Adrenal gland (tissue), 9 donors: ENCODE measurements at regions not wholly inside any gene's neighbourhood (a gene's known extent, or its start where the extent isn't known, plus 50 kb on each side); places are given as distances from the start of the nearest gene placed in this dataset.

ENCODE experiments used
- DNase-seq, 7 donors: peaks; one replicate each; pipeline ENCODE4 v3.0.0-alpha.2; 2019 to 2020
- H3K27ac ChIP-seq, 5 donors: fragments of 200-600 bp; sonication (generic) in 4 of 5; 1 replicate in 3 of 5; 2 replicates in 2 of 5; pipeline versions ENCODE4 v1.5.1 to v1.8.0; 2016 to 2020; ENCODE audit warnings: mild to moderate bottlenecking in 1 of 5
- H3K27me3 ChIP-seq: fragments of 200-600 bp; 2 replicates; pipeline ENCODE4 v1.8.0; 2021
- H3K36me3 ChIP-seq, 2 donors: fragments of 200-600 bp; replicated peaks in 1 of 2; 1 replicate in 1 of 2; 2 replicates in 1 of 2; pipeline versions ENCODE4 v1.5.1 to v1.8.0; 2018 to 2022
- H3K4me1 ChIP-seq, 2 donors: fragments of 200-600 bp; replicated peaks in 1 of 2; 1 replicate in 1 of 2; 2 replicates in 1 of 2; pipeline versions ENCODE4 v1.5.1 to v1.8.0; 2018 to 2021
- H3K4me3 ChIP-seq, 4 donors: fragments of 200-600 bp; sonication (generic) in 3 of 4; one replicate each; pipeline ENCODE4 v1.5.1; 2016 to 2018
- H3K9me3 ChIP-seq, 3 donors: fragments of 200-600 bp; sonication (generic) in 1 of 3; replicated peaks in 1 of 3; 1 replicate in 2 of 3; 2 replicates in 1 of 3; pipeline versions ENCODE4 v1.5.1 to v1.8.0; 2016 to 2021
- POLR2A ChIP-seq, 2 donors: fragments of 450-650 bp; IDR thresholded peaks; one replicate each; pipeline ENCODE4 v1.6.1; 2017; ENCODE audit warnings: antibody characterized with exemption in 2 of 2, mild to moderate bottlenecking in 2 of 2, moderate library complexity in 1 of 2
- WGBS, 4 donors: extraction: QIAGEN DNeasy Blood & Tissue Kit in 2 of 4; methylation state at CpG; one replicate each; pipeline versions ENCODE4 v1.1.5 to v1.1.7; 2013 to 2017; 5-methylcytosine and 5-hydroxymethylcytosine counted together
- intact Hi-C, 2 donors: fragments of 100-400 bp; cut with DNase I; formaldehyde crosslinking; loops; one replicate each; pipeline versions ENCODE4 v1.14.1 to v1.15.0; 2022 to 2023
- TF ChIP-seq, protein P1 (sequence below), 6 experiments: fragments of 450-650 bp in 4 of 6; fragments of 200-600 bp in 2 of 6; sonication (generic) in 1 of 6; IDR thresholded peaks; 1 replicate in 5 of 6; 2 replicates in 1 of 6; pipeline versions ENCODE4 v1.5.1 to v1.8.0; 2016 to 2021; ENCODE audit warnings: antibody characterized with exemption in 6 of 6, mild to moderate bottlenecking in 2 of 6, moderate library complexity in 1 of 6
- donor health status: healthy with polysubstance abuse.
- donor health status: Bipolar disorder and iron deficiency.
- donor health status: DM: yes; HTN: yes; CAD: no.
- donor health status: DM: no; HTN: no; CAD: no.
- donor health status: DM: no; HTN: no; CAD: no.

DNA sequence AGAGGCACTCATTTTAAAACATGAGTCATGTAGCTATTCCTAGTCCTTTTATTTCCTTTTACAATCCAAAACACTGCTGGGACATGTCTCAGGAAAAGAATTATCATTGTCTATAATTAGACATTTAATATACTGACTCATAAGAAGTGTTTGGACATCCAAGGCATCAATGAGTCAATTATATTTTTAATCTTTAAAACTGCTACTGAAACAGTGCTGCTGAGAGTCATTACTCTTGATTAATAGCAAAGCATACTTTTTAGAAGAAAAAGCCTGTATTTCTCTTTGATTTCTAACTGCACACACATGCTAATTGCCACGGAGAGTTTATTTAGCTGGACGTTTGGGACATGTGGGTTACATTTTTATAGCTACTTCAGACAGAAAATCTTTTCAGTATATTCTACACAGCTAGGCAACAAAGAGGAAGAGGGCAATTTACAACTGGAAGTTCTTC lies 1249.0 kb upstream of the CDH18 start:
- H3K9me3 ChIP-seq = no peaks in the 10 kb centered on the region
- 21 to 34% (median 26%) methylated on average over 2 of the region's 2 CpGs for WGBS, 4 donors

DNA sequence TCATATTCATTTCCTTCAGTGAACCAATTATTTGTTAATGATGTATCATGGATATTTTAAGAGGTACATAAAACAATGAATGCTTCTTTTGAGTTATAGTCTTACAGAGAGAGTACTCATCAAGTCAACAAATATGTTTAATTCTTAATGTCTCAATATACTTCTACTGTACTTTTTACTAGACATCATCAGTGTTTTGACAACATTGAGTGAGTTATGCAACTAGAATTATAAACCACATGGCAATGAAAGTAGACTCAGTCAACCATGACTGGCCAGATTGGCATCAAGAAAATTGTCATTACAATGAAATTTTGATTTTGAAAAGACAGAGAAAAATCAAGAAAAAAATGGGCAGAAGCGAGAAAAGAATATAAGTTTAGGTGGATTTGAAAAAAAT lies 1248.1 kb upstream of the CDH18 start:
- Histone ChIP-seq H3K4me1 (no peaks in the 10 kb centered on the region), H3K9me3 (no peaks in the 10 kb centered on the region), H3K36me3 (no peaks in the 10 kb centered on the region), H3K4me3 (no peak overlapping the region), H3K27me3 (no peaks in the 10 kb centered on the region), H3K27ac (no peak overlapping the region)
- intact Hi-C loops = no loop called here
- 61 to 85% (median 65%) methylated on average over 1 of the region's 1 CpG for WGBS, 4 donors
- TF ChIP-seq, protein P1, sequence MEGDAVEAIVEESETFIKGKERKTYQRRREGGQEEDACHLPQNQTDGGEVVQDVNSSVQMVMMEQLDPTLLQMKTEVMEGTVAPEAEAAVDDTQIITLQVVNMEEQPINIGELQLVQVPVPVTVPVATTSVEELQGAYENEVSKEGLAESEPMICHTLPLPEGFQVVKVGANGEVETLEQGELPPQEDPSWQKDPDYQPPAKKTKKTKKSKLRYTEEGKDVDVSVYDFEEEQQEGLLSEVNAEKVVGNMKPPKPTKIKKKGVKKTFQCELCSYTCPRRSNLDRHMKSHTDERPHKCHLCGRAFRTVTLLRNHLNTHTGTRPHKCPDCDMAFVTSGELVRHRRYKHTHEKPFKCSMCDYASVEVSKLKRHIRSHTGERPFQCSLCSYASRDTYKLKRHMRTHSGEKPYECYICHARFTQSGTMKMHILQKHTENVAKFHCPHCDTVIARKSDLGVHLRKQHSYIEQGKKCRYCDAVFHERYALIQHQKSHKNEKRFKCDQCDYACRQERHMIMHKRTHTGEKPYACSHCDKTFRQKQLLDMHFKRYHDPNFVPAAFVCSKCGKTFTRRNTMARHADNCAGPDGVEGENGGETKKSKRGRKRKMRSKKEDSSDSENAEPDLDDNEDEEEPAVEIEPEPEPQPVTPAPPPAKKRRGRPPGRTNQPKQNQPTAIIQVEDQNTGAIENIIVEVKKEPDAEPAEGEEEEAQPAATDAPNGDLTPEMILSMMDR (IDR thresholded peaks at IDR 0.05) = no peak
- TF ChIP-seq POLR2A (IDR thresholded peaks at IDR 0.05) = no peak
- DNase-seq = no peak

More for the DNA sequence above, 1249.0 kb upstream of the CDH18 start:
- TF ChIP-seq POLR2A (IDR thresholded peaks at IDR 0.05) = no peak
- TF ChIP-seq, protein P1 (IDR thresholded peaks at IDR 0.05) = no peak
- H3K36me3 ChIP-seq = no peaks in the 10 kb centered on the region
- H3K27ac ChIP-seq = no peak overlapping the region
- no peaks in the 10 kb centered on the region for H3K4me1 ChIP-seq
- H3K27me3 ChIP-seq = no peaks in the 10 kb centered on the region
- intact Hi-C loops = no loop called here
- no peak for DNase-seq
- no peak overlapping the region for H3K4me3 ChIP-seq

DNA sequence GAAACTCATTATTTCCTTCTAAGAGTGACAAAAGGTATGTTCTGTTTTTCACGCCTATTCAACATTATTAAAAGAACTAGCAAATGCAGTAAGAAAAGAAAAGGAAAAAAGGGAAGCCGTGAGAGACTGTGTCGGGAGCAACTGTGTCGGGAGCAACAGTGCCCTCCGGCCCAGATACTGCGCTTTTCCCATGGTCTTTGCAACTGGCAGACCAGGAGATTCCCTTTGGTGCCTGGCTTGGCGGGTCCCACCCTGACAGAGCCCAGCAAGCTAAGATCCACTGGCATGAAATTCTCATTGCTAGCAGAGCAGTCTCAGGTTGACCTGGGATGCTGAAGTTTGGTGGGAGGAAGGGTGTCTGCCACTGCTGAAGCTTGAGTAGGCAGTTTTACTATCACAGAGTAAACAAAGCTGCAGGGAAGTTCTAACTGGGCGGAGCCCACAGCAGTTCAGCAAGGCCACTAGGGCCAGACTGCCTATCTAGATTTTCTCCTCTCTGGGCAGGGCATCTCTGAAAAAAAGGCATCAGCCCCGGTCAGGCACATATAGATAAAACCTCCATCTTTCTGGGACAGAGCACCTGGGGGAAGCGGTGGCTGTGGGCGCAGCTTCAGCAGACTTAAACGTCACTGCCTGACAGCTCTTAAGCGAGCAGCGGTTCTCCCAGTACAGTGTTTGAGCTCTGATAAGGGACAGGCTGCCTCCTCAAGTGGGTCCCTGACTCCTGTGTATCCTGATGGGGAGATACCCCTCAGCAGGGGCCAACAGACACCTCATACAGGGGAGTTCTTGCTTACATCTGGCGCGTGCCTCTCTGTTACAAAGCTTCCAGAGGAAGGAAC lies 1237.4 kb upstream of the CDH18 start:
- no peaks in the 10 kb centered on the region for H3K36me3 ChIP-seq
- TF ChIP-seq, protein P1 (IDR thresholded peaks at IDR 0.05) = no peak
- TF ChIP-seq POLR2A (IDR thresholded peaks at IDR 0.05) = no peak
- WGBS, 4 donors = 86 to 89% (median 87%) methylated on average over 12 to 16 of the region's 16 CpGs
- DNase-seq = no peak
- intact Hi-C loops = no loop called here
- no peak overlapping the region for H3K27ac ChIP-seq
- H3K4me1 ChIP-seq = no peaks in the 10 kb centered on the region
- no peaks in the 10 kb centered on the region for H3K9me3 ChIP-seq
- H3K4me3 ChIP-seq = no peak overlapping the region
- H3K27me3 ChIP-seq = no peaks in the 10 kb centered on the region

DNA sequence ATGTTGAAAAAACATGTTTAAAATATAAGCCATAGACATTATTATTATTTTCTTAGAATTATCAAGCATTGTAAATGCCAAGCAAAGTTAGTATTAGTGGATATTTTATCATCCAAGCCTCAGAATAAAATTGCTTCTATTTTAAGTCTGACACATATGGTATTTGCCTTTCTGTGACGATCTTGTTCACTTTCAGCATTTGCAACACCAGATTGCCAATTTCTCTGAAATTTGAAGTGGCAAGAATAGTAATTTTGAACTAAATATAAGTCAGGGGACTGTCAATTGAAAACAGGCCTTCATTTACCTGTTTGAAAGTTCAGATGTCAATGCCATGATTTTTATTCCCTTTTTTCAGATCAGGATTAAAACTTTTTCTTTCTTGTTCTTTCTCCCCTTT lies 1233.6 kb upstream of the CDH18 start:
- no peaks in the 10 kb centered on the region for H3K27me3 ChIP-seq
- no peak for DNase-seq
- TF ChIP-seq POLR2A (IDR thresholded peaks at IDR 0.05) = no peak
- TF ChIP-seq, protein P1 (IDR thresholded peaks at IDR 0.05) = no peak
- no peak overlapping the region for H3K27ac ChIP-seq
- WGBS, 4 donors = 74 to 88% (median 78%) methylated on average over 1 of the region's 1 CpG
- no peaks in the 10 kb centered on the region for H3K4me1 ChIP-seq
- intact Hi-C loops = no loop called here
- no peaks in the 10 kb centered on the region for H3K9me3 ChIP-seq
- H3K36me3 ChIP-seq = no peaks in the 10 kb centered on the region
- no peak overlapping the region for H3K4me3 ChIP-seq
